Smooth muscle cell (in vitro differentiated cells): ENCODE measurements at regions not wholly inside any gene's neighbourhood (a gene's known extent, or its start where the extent isn't known, plus 50 kb on each side); places are given as distances from the start of the nearest gene placed in this dataset.

Source experiments
- DNase-seq: peaks from one replicate; lab custom pipeline; 2025; ENCODE audit not compliant: unreplicated experiment; lab: John Stamatoyannopoulos, UW
- H2AFZ ChIP-seq: fragments of 200-600 bp; sonication (generic); 2 replicates; pipeline ENCODE4 v1.6.0; 2016; ENCODE audit warnings: antibody characterized with exemption, low read depth, mild to moderate bottlenecking
- H3F3A ChIP-seq: fragments of 200-600 bp; sonication (generic); 2 replicates; pipeline ENCODE4 v1.6.0; 2017; ENCODE audit warnings: antibody characterized with exemption, low read depth
- H3K27ac ChIP-seq: fragments of 200-600 bp; sonication (generic); 2 replicates; pipeline ENCODE4 v1.5.1; 2016; ENCODE audit warnings: low read depth, mild to moderate bottlenecking
- H3K27me3 ChIP-seq: fragments of 200-600 bp; sonication (generic); 2 replicates; pipeline ENCODE4 v1.6.1; 2016; ENCODE audit warnings: low read depth, mild to moderate bottlenecking
- H3K36me3 ChIP-seq: fragments of 200-600 bp; sonication (generic); 2 replicates; pipeline ENCODE4 v1.5.1; 2016; ENCODE audit warnings: low read depth
- H3K4me1 ChIP-seq: fragments of 200-600 bp; sonication (generic); 2 replicates; pipeline ENCODE4 v1.5.1; 2016; ENCODE audit warnings: low read depth
- H3K4me2 ChIP-seq: fragments of 200-600 bp; sonication (generic); 2 replicates; pipeline ENCODE4 v1.6.0; 2016; ENCODE audit warnings: mild to moderate bottlenecking
- H3K4me3 ChIP-seq: fragments of 200-600 bp; sonication (generic); 2 replicates; pipeline ENCODE4 v1.5.1; 2016; ENCODE audit warnings: mild to moderate bottlenecking
- H3K79me2 ChIP-seq: fragments of 200-600 bp; sonication (generic); 2 replicates; pipeline ENCODE4 v1.6.0; 2016; ENCODE audit warnings: low read depth, mild to moderate bottlenecking
- H3K9ac ChIP-seq: fragments of 200-600 bp; sonication (generic); 2 replicates; pipeline ENCODE4 v1.6.0; 2016; ENCODE audit warnings: low read depth
- H3K9me3 ChIP-seq: fragments of 200-600 bp; sonication (generic); replicated peaks from 2 replicates; pipeline ENCODE4 v1.5.1; 2016; ENCODE audit warnings: low read depth
- H4K20me1 ChIP-seq: fragments of 200-600 bp; sonication (generic); 2 replicates; pipeline ENCODE4 v1.6.0; 2016; ENCODE audit warnings: low read depth
- WGBS: methylation state at CpG from one replicate; pipeline ENCODE4 v1.1.7; 2016; ENCODE audit warnings: low lambda C conversion rate; 5-methylcytosine and 5-hydroxymethylcytosine counted together
- TF ChIP-seq, protein P1 (sequence below): fragments of 200-600 bp; sonication (generic); IDR thresholded peaks from 2 replicates; pipeline ENCODE4 v1.5.1; 2017; ENCODE audit warnings: borderline replicate concordance, mild to moderate bottlenecking, antibody characterized with exemption; ENCODE audit not compliant: insufficient read depth, poor library complexity, severe bottlenecking

GRCh38 chr1:163443863-163444262 lies 122.1 kb downstream of the NUF2 start:
- no peak overlapping the region for H3K27ac ChIP-seq
- no peaks in the 10 kb centered on the region for H3F3A ChIP-seq
- H3K4me2 ChIP-seq = no peak overlapping the region
- TF ChIP-seq, protein P1, sequence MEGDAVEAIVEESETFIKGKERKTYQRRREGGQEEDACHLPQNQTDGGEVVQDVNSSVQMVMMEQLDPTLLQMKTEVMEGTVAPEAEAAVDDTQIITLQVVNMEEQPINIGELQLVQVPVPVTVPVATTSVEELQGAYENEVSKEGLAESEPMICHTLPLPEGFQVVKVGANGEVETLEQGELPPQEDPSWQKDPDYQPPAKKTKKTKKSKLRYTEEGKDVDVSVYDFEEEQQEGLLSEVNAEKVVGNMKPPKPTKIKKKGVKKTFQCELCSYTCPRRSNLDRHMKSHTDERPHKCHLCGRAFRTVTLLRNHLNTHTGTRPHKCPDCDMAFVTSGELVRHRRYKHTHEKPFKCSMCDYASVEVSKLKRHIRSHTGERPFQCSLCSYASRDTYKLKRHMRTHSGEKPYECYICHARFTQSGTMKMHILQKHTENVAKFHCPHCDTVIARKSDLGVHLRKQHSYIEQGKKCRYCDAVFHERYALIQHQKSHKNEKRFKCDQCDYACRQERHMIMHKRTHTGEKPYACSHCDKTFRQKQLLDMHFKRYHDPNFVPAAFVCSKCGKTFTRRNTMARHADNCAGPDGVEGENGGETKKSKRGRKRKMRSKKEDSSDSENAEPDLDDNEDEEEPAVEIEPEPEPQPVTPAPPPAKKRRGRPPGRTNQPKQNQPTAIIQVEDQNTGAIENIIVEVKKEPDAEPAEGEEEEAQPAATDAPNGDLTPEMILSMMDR = no peak
- no peak overlapping the region for H3K4me3 ChIP-seq
- no peak overlapping the region for H3K9ac ChIP-seq
- WGBS = 94% methylated on average over 4 of the region's 4 CpGs
- H3K36me3 ChIP-seq = no peaks in the 10 kb centered on the region
- no peaks in the 10 kb centered on the region for H4K20me1 ChIP-seq
- no peaks in the 10 kb centered on the region for H3K9me3 ChIP-seq
- H3K79me2 ChIP-seq = no peaks in the 10 kb centered on the region
- DNase-seq = no peak
- H3K4me1 ChIP-seq = peaks cover 8% of the 10 kb centered on the region
- no peaks in the 10 kb centered on the region for H3K27me3 ChIP-seq
- no peak overlapping the region for H2AFZ ChIP-seq

DNA sequence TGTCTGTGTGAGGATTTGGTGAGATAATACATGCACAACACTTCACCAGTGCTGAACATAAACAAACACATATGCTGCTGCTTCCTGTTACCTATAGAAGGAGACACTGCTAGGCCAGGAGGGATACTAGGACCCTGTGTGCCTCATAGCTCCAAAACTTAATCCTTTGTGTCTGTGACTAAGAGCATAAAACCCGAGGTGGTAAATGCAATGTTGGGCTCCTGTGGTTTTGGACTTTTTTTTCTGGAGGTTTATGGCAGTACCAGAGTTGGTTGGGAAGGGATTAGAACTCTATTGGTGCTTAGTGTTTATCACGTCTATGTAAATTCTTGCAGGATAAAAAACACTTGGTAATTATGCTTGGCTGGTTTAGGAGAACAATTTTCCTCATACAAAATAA lies 122.9 kb downstream of the NUF2 start:
- Histone ChIP-seq H3K4me2 (no peak overlapping the region), H3K4me1 (peaks cover 8% of the 10 kb centered on the region), H3K4me3 (no peak overlapping the region), H3K27ac (no peak overlapping the region), H3F3A (no peaks in the 10 kb centered on the region), H3K9ac (no peak overlapping the region), H3K9me3 (no peaks in the 10 kb centered on the region), H2AFZ (no peak overlapping the region), H3K27me3 (no peaks in the 10 kb centered on the region), H3K36me3 (no peaks in the 10 kb centered on the region), H4K20me1 (no peaks in the 10 kb centered on the region), H3K79me2 (no peaks in the 10 kb centered on the region)
- WGBS = 9% methylated on average over 2 of the region's 2 CpGs
- TF ChIP-seq, protein P1 = no peak
- no peak for DNase-seq

DNA sequence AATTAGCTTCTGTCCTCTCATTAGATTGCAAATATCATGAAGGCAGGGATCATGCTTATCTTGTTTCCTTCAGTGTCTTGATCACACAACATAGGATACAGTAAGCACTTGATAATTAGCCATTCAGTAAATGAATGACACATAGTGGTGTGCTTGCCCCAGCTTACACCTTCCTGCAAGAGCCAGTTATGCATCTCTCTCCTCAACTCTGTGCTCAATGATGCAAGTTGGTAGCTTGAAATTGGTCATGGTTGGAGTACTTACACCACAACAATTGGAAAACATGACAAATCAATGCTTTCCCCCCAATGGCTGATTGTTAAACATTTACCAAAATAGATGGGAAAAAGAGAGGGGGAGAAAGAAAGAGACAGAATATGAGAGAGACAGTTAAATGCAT lies 129.2 kb downstream of the NUF2 start:
- Histone ChIP-seq H3K4me2 (no peak overlapping the region), H3K9me3 (no peaks in the 10 kb centered on the region), H3K36me3 (no peaks in the 10 kb centered on the region), H3K4me1 (no peaks in the 10 kb centered on the region), H3K9ac (no peak overlapping the region), H3K27ac (no peak overlapping the region), H3K27me3 (no peaks in the 10 kb centered on the region), H3F3A (no peaks in the 10 kb centered on the region), H4K20me1 (no peaks in the 10 kb centered on the region), H3K79me2 (no peaks in the 10 kb centered on the region), H3K4me3 (no peak overlapping the region), H2AFZ (no peak overlapping the region)
- no peak for DNase-seq
- TF ChIP-seq, protein P1 = no peak

DNA sequence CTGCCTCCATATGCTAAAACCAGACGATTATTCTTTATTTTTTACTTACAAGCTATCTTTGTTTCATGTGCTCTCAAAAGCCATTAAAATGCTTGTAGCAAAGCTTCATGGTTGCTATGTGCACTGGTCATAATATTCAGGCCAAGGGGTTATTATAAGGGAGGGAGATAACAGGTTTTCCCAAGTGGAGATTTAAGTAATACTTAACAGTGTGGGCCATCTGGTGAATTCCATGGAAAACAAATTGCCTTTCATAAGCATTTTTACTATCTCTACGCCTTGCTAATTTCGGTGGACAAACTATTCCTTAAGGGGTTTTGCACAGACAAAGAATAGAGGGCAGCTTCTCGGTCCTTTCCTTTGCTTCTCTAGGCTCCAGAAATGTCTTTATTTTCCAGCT lies 137.8 kb downstream of the NUF2 start:
- no peaks in the 10 kb centered on the region for H3K9me3 ChIP-seq
- H3K36me3 ChIP-seq = no peaks in the 10 kb centered on the region
- no peak overlapping the region for H3K4me3 ChIP-seq
- WGBS = 83% methylated on average over 4 of the region's 4 CpGs
- H3F3A ChIP-seq = no peaks in the 10 kb centered on the region
- no peaks in the 10 kb centered on the region for H4K20me1 ChIP-seq
- H3K27me3 ChIP-seq = peaks cover 7% of the 10 kb centered on the region
- H3K9ac ChIP-seq = no peak overlapping the region
- TF ChIP-seq, protein P1 = no peak
- no peak overlapping the region for H3K27ac ChIP-seq
- no peaks in the 10 kb centered on the region for H3K4me1 ChIP-seq
- H2AFZ ChIP-seq = no peak overlapping the region
- H3K79me2 ChIP-seq = no peaks in the 10 kb centered on the region
- no peak for DNase-seq
- no peak overlapping the region for H3K4me2 ChIP-seq
